ENCODE measurements at regions not wholly inside any gene's neighbourhood (a gene's known extent, or its start where the extent isn't known, plus 50 kb on each side); places are given as distances from the start of the nearest gene placed in this dataset.
A peak's percentile ranks its signal among the peaks of the same experiment; 100 is the strongest.

GRCh38 chr6:66561479-66561878, 854.5 kb upstream of the EYS start:
- Histone ChIP-seq H3K9me3 (no peaks in the 10 kb centered on the region), H3K4me1 (no peaks in the 10 kb centered on the region), H3K4me3 (no peak overlapping the region), H3K27ac (no peak overlapping the region), H3K4me2 (no peak overlapping the region)
- 56% methylated on average over 6 of the region's 6 CpGs for WGBS (ENCODE audit: missing lambda C conversion rate)
- TF ChIP-seq TP53 (CRISPR knock-in tag; IDR thresholded peaks at IDR 0.05) = no peak
- no peak for TF ChIP-seq TFCP2L1 (CRISPR knock-in tag; IDR thresholded peaks at IDR 0.05)
- TF ChIP-seq MAZ (IDR thresholded peaks at IDR 0.05; ENCODE audit: borderline replicate concordance, low read depth, low read length) = no peak
- no peak for TF ChIP-seq POLR2AphosphoS2 (conservative IDR thresholded peaks at IDR 0.05; ENCODE audit: low read length)
- no peak for TF ChIP-seq SREBF2 (IDR thresholded peaks at IDR 0.05)
- no peak for TF ChIP-seq ZSCAN20 (CRISPR knock-in tag; IDR thresholded peaks at IDR 0.05)
- no peak for TF ChIP-seq ZFP36 (IDR thresholded peaks at IDR 0.05; ENCODE audit: borderline replicate concordance, partially characterized antibody)
- no peak for TF ChIP-seq REST (IDR thresholded peaks at IDR 0.05)
- no peak for TF ChIP-seq CTCF (IDR thresholded peaks at IDR 0.05)
- TF ChIP-seq ZNF302 (CRISPR knock-in tag; IDR thresholded peaks at IDR 0.05) = no peak
- no peak for TF ChIP-seq RCOR1 (IDR thresholded peaks at IDR 0.05; ENCODE audit: low read depth, low read length)
- TF ChIP-seq RNF2 (IDR thresholded peaks at IDR 0.05; ENCODE audit: borderline replicate concordance, low read depth) = no peak
- no peak for TF ChIP-seq CHD4 (IDR thresholded peaks at IDR 0.05; ENCODE audit: borderline replicate concordance)
- no peak for TF ChIP-seq CEBPB (IDR thresholded peaks at IDR 0.05)
- TF ChIP-seq EP300 (IDR thresholded peaks at IDR 0.05) = no peak
- no peak for TF ChIP-seq ELK1 (IDR thresholded peaks at IDR 0.05; ENCODE audit: low read depth, low read length)
- no peak for TF ChIP-seq HOXA7 (CRISPR knock-in tag; IDR thresholded peaks at IDR 0.05)
- no peak for TF ChIP-seq MAX (IDR thresholded peaks at IDR 0.05)
- TF ChIP-seq E2F6 (IDR thresholded peaks at IDR 0.05; ENCODE audit: borderline replicate concordance, low read depth) = no peak
- ChIA-PET POLR2A (no interaction called here), CTCF (no interaction called here)
- ATAC-seq = no peak
- no peak for FAIRE-seq
- no peak for DNase-seq (ENCODE audit: low read depth in 1 of 2, low spot score in 1 of 2)

GRCh38 chr6:66558189-66558588, 851.2 kb upstream of the EYS start:
- Histone ChIP-seq H3K4me2 (no peak overlapping the region), H3K9me3 (no peaks in the 10 kb centered on the region), H3K27ac (no peak overlapping the region), H3K4me1 (no peaks in the 10 kb centered on the region), H3K4me3 (no peak overlapping the region)
- DNase-seq (ENCODE audit: low read depth in 1 of 2, low spot score in 1 of 2) (peak in 1 of 2 experiments; percentile 1), ATAC-seq (no peak), FAIRE-seq (no peak)
- ChIA-PET POLR2A (no interaction called here), CTCF (no interaction called here)
- TF ChIP-seq CBX2 (IDR thresholded peaks at IDR 0.05; ENCODE audit: borderline replicate concordance, low read depth) = no peak
- 0 out of 5 replicates have a peak, but pooled peaks of 1 of the 2 experiments have one; percentile 4 for TF ChIP-seq RAD21 (conservative IDR thresholded peaks at IDR 0.05 in 1 of 2, IDR thresholded peaks at IDR 0.05 in 1 of 2)

Measured in A549 (cell line).